GM12864 (cell line): ENCODE measurements at regions not wholly inside any gene's neighbourhood (a gene's known extent, or its start where the extent isn't known, plus 50 kb on each side); places are given as distances from the start of the nearest gene placed in this dataset.

Experiments
- DNase-seq: peaks from one replicate; pipeline ENCODE4 v3.0.0-alpha.2; 2011; ENCODE audit warnings: low read depth
- H3K4me3 ChIP-seq: 2 replicates; pipeline ENCODE4 v1.5.1; 2011; ENCODE audit warnings: mild to moderate bottlenecking, low read depth, low read length, control low read depth
- TF ChIP-seq, protein P1 (sequence below): IDR thresholded peaks from 2 replicates; pipeline ENCODE4 v1.5.1; 2011; ENCODE audit warnings: low read depth, mild to moderate bottlenecking, moderate library complexity, low read length, control low read depth, inconsistent platforms; ENCODE audit errors: missing control alignments

DNA sequence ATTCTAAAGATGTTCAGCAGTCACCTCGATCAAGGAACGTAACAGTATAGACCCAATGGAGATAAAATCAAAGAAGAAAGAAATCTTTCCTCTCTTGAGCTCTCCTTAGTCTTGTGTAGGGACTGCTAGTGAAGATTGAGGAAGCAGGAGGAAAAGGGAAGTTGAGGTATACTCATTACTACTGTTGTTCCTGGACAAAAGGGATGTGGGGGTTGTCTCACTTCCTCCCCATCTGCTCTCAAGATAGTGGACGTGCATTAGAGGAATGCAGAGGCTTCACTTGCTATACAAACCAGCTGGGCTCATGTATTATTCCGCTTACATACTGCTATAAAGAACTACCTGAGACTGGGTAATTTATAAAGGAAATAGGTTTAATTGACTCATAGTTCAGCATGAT is 208.9 kb upstream of the ARHGEF9 start:
- TF ChIP-seq, protein P1, sequence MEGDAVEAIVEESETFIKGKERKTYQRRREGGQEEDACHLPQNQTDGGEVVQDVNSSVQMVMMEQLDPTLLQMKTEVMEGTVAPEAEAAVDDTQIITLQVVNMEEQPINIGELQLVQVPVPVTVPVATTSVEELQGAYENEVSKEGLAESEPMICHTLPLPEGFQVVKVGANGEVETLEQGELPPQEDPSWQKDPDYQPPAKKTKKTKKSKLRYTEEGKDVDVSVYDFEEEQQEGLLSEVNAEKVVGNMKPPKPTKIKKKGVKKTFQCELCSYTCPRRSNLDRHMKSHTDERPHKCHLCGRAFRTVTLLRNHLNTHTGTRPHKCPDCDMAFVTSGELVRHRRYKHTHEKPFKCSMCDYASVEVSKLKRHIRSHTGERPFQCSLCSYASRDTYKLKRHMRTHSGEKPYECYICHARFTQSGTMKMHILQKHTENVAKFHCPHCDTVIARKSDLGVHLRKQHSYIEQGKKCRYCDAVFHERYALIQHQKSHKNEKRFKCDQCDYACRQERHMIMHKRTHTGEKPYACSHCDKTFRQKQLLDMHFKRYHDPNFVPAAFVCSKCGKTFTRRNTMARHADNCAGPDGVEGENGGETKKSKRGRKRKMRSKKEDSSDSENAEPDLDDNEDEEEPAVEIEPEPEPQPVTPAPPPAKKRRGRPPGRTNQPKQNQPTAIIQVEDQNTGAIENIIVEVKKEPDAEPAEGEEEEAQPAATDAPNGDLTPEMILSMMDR, result no peak
- H3K4me3 ChIP-seq, result no peak overlapping the region
- DNase-seq, result no peak

DNA sequence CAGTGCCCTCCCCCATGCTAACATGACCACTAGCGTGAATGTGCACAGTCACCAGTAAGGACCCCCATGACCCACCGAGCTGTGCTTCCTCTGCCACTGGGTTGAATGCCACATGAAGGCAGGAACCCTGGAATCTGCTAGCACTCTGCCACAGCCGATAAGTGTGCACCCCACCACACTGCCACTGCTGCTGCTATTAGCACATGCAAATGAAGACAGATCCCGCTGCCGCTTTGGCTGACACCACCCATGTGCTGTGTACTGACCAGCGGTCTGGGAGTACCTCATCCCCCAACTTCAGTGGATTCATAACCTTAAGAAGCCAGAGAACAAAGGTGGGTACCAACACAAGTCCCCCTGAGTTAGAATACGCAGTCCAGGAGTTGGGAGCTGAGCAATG is 200.9 kb upstream of the ARHGEF9 start:
- no peak overlapping the region for H3K4me3 ChIP-seq
- TF ChIP-seq, protein P1, result no peak
- DNase-seq, result no peak

DNA sequence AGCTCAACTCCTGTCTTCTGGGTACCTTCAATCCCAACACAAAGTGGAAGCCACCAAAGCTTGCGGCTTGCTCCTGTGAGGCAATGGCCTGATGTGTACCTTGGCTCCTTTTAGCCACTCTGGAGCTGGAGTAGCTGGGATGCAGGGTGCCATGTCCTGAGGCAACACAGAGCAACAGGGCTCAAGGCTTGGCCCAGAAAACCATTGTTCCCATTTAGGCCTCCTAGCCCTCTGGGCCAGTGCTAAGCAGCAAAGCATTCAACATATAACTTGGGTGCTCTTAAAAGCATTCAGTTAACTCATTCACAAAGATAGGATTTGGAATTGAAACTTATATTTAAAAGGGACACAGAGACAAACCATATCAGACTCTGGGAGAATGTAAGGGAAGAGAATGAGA is 194.5 kb upstream of the ARHGEF9 start:
- no peak overlapping the region for H3K4me3 ChIP-seq
- no peak for DNase-seq
- TF ChIP-seq, protein P1, result no peak

DNA sequence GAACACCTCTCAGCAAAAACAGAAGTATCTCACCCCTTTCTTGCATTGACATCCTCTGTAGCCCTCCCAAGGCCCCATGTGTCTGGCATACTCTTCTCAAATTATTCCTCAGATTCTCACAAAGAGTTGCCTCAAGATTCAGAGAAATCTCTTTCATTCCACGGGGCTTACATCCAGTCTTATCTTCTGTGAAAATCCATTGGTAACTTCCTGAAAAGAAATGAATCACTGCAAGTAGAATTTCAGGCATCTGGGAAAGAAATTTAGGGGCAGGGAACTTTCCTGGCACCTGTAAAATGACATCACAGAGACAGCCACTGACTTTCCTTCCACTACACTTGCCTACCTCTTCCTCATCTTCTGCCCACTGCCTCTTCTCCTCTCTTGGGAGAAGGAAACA is 182.5 kb upstream of the ARHGEF9 start:
- no peak overlapping the region for H3K4me3 ChIP-seq
- TF ChIP-seq, protein P1, result no peak
- DNase-seq, result no peak

DNA sequence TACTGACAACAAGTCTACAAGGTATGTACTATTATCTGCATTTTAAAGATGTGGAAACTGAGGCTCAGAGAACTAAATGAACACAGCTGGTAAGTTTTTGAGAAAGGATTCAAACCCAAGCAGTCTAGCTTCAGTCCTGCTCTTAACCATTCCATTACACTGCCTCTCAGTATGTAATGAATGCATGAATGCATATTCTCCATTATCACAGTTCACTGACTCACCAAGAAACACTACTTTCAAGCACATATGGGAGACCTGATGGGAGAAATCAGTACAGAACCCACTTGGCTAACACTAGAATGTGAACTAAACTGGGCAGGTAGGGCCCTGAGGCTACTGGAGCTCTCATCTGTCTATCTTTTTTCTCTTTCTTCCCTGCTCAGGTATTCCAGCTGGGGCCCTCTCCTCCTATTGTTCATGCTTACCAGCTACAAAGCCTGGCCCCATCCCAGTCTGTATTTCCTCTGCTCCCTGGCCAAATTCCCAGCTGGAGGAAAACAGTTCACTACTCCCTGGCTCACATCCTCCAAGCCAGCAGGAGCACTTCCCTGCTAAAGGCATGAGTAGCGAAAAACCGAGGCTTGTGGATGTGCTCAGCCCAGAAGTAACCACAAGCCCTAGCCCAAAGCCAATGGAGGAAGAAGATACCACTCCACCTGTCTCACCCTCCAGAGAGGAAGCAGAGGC is 178.2 kb upstream of the ARHGEF9 start:
- H3K4me3 ChIP-seq, result no peak overlapping the region
- no peak for DNase-seq
- TF ChIP-seq, protein P1, result no peak

DNA sequence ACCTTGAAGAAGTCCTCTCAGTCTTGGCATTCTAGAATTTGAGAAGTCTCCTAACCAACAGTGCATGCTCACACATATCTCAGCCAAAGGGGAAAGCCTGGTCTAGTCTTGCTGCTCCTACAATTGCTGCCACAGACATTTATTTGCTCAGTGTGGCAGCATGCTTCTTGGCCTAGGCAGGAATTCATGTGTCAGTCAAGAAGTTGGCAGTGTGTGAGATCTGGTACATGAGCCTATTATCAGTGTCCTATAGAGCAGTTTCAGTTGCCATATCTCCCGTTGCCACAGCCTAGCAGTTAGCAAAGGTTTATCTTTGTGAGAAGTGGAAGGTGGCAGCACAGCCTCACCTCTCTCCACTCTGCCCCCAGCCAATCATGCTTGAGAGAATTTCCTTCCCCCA is 176.9 kb upstream of the ARHGEF9 start:
- DNase-seq, result no peak
- TF ChIP-seq, protein P1, result no peak
- H3K4me3 ChIP-seq, result no peak overlapping the region

DNA sequence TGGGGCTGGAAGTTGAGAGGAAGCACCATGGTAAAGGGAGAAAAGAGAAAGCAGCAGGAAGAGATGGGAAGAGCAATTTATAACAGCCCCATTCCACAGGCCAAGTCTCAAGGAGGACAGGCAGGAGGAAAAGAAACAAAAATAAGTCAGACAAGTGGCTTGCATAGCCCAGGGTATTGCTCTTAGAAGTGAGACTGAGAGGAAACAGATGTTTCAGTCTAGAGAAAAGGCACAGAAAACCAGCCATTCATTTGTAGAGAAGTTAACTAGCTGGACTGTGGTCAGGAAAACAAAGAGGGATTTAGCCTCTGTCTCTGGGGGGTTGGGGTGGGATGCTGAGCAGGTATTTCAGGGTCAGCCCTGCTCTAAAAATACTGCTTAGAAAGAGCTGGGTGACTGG is 175.0 kb upstream of the ARHGEF9 start:
- no peak for DNase-seq

More for the DNA sequence above, 175.0 kb upstream of the ARHGEF9 start:
- H3K4me3 ChIP-seq, result no peak overlapping the region
- TF ChIP-seq, protein P1, result no peak
